Left lung (tissue), 4 donors: ENCODE measurements at regions not wholly inside any gene's neighbourhood (a gene's known extent, or its start where the extent isn't known, plus 50 kb on each side); places are given as distances from the start of the nearest gene placed in this dataset.

ENCODE experiments used
- ATAC-seq: fragments of 200-7000 bp; cut with Tn5 transposase; one replicate; pipeline ENCODE4 v1.9.1; 2020; ENCODE audit warnings: moderate library complexity
- DNase-seq, 4 donors: peaks; one replicate each; pipeline ENCODE4 v3.0.0-alpha.2; 2013 to 2020
- H3K27ac ChIP-seq, 2 donors: fragments of 200-600 bp; sonication (generic) in 1 of 2; one replicate each; pipeline versions ENCODE4 v1.5.0 to v1.8.0; 2020 to 2021
- H3K27me3 ChIP-seq, 2 donors: fragments of 200-600 bp; sonication (generic) in 1 of 2; one replicate each; pipeline versions ENCODE4 v1.5.0 to v1.8.0; 2020 to 2021
- H3K36me3 ChIP-seq, 2 donors: fragments of 200-600 bp; sonication (generic) in 1 of 2; one replicate each; pipeline versions ENCODE4 v1.5.0 to v1.8.0; 2020 to 2021
- H3K4me1 ChIP-seq, 2 donors: fragments of 200-600 bp; one replicate each; pipeline ENCODE4 v1.8.0; 2021
- H3K4me3 ChIP-seq, 2 donors: fragments of 200-600 bp; sonication (generic) in 1 of 2; one replicate each; pipeline versions ENCODE4 v1.5.0 to v1.8.0; 2020 to 2021; ENCODE audit warnings: mild to moderate bottlenecking in 1 of 2
- H3K9me3 ChIP-seq, 2 donors: fragments of 200-600 bp; sonication (generic) in 1 of 2; one replicate each; pipeline versions ENCODE4 v1.5.0 to v1.8.0; 2020 to 2021
- intact Hi-C, 2 donors: fragments of 100-400 bp; cut with DNase I; formaldehyde crosslinking; loops; one replicate each; pipeline versions ENCODE4 v1.11.2 to v1.14.2; 2022
- TF ChIP-seq, protein P1 (sequence below), 2 donors: fragments of 200-600 bp; sonication (generic) in 1 of 2; IDR thresholded peaks; one replicate each; pipeline versions ENCODE4 v1.5.0 to v1.8.0; 2021; ENCODE audit warnings: antibody characterized with exemption in 2 of 2
- donor health status: DM: no; HTN: yes; CAD: no.
- donor health status: DM: no; HTN: no; CAD: no.

DNA sequence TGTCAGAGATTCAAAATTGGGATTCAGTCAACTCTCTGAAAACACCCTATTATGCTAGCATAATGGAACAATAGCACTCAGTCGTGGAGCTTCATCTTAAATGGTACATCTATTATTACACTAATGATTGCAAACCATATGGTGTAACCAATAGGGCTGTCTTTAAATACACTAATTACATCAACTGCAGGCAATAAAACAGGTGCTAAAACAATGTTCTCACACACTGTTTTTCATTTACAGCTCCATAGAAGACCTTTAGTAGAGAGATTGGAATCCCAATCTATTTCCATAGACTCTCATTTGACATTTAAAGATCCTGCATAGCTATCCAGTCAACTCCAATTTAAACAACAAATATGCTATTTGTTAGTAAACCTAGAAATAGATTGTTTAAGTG is 1917.4 kb downstream of the OLFM4 start:
- no peak for ATAC-seq

DNA sequence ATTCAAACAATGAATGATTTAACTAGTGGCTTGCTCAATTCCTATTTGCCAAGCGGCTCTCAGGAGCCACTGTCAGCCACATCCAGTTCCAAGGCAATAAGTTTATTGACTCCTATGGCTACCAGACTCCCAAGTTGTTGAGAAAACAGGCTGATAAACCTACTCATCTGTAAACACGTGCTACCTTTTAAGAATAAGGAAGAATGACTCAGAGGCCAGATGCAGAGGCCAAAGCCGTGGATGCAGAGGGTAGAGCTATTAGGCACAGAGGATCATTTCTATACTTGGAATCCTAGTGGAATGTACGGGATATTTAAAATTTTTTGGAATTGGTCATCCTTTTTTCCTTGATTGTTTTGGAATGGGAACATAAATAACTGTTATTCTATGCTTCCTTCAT is 1921.1 kb downstream of the OLFM4 start:
- TF ChIP-seq, protein P1, sequence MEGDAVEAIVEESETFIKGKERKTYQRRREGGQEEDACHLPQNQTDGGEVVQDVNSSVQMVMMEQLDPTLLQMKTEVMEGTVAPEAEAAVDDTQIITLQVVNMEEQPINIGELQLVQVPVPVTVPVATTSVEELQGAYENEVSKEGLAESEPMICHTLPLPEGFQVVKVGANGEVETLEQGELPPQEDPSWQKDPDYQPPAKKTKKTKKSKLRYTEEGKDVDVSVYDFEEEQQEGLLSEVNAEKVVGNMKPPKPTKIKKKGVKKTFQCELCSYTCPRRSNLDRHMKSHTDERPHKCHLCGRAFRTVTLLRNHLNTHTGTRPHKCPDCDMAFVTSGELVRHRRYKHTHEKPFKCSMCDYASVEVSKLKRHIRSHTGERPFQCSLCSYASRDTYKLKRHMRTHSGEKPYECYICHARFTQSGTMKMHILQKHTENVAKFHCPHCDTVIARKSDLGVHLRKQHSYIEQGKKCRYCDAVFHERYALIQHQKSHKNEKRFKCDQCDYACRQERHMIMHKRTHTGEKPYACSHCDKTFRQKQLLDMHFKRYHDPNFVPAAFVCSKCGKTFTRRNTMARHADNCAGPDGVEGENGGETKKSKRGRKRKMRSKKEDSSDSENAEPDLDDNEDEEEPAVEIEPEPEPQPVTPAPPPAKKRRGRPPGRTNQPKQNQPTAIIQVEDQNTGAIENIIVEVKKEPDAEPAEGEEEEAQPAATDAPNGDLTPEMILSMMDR (IDR thresholded peaks at IDR 0.05): no peak
- no peaks in the 10 kb centered on the region for H3K36me3 ChIP-seq
- ATAC-seq (no peak), DNase-seq (no peak)
- intact Hi-C loops: no loop called here
- H3K9me3 ChIP-seq: peaks cover 0 to 4% of the 10 kb centered on the region in 2 donors
- no peak overlapping the region for H3K27ac ChIP-seq
- H3K4me3 ChIP-seq: no peak overlapping the region
- H3K27me3 ChIP-seq: no peaks in the 10 kb centered on the region
- H3K4me1 ChIP-seq: no peaks in the 10 kb centered on the region

More for the DNA sequence above, 1917.4 kb downstream of the OLFM4 start:
- H3K9me3 ChIP-seq: peaks cover 0 to 4% of the 10 kb centered on the region in 2 donors
- no peak overlapping the region for H3K27ac ChIP-seq
- no peaks in the 10 kb centered on the region for H3K4me1 ChIP-seq
- no peaks in the 10 kb centered on the region for H3K27me3 ChIP-seq
- no peak overlapping the region for H3K4me3 ChIP-seq
- TF ChIP-seq, protein P1 (IDR thresholded peaks at IDR 0.05): no peak
- H3K36me3 ChIP-seq: no peaks in the 10 kb centered on the region
- DNase-seq: no peak
- intact Hi-C loops: no loop called here

DNA sequence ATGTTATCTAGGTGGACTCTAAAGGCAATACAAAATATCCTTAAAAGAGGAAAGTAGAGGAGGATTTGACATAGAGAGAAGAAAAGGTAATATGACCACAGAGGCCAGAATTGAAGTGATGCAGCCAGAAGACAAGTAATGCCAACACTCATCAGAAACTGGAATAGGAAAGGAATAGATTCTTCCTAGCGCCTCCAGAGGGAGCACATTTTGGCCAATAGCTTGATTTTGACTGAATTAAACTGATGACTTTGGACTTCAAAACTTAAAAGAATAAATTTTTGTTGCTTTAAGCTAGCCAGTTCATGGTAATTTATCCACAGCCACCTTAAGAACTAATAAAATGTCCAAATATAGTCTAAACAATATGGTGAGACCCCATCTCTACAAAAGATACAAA is 1921.9 kb downstream of the OLFM4 start:
- intact Hi-C loops: no loop called here
- H3K4me1 ChIP-seq: no peaks in the 10 kb centered on the region
- H3K36me3 ChIP-seq: no peaks in the 10 kb centered on the region
- H3K9me3 ChIP-seq: peaks cover 0 to 4% of the 10 kb centered on the region in 2 donors
- H3K27me3 ChIP-seq: no peaks in the 10 kb centered on the region
- no peak for ATAC-seq
- DNase-seq: no peak
- TF ChIP-seq, protein P1 (IDR thresholded peaks at IDR 0.05): no peak
- H3K4me3 ChIP-seq: no peak overlapping the region
- H3K27ac ChIP-seq: no peak overlapping the region

DNA sequence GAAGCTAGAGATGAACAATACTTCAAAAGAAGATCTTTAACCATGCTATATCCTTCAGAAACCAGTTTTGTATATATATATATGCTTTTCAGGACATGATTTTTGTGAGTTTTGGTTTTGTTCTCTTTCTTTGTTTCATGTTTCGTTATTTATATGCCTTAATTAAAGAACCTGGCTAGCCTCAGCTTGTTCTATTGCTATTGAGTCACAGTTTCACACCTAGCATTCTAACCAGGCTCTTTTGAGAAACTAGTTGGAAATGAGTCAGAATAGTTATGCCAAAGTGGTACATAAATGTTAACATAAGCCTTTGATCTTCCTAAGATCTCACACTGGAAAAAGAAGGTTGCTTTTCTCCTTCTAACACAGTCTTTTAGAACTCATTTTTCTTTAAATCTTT is 1925.2 kb downstream of the OLFM4 start:
- H3K27me3 ChIP-seq: no peaks in the 10 kb centered on the region
- no peaks in the 10 kb centered on the region for H3K36me3 ChIP-seq
- H3K9me3 ChIP-seq: peaks cover 0 to 4% of the 10 kb centered on the region in 2 donors
- H3K4me3 ChIP-seq: no peak overlapping the region
- ATAC-seq (no peak), DNase-seq (no peak)
- TF ChIP-seq, protein P1 (IDR thresholded peaks at IDR 0.05): no peak
- intact Hi-C loops: no loop called here
- no peaks in the 10 kb centered on the region for H3K4me1 ChIP-seq
- H3K27ac ChIP-seq: no peak overlapping the region

DNA sequence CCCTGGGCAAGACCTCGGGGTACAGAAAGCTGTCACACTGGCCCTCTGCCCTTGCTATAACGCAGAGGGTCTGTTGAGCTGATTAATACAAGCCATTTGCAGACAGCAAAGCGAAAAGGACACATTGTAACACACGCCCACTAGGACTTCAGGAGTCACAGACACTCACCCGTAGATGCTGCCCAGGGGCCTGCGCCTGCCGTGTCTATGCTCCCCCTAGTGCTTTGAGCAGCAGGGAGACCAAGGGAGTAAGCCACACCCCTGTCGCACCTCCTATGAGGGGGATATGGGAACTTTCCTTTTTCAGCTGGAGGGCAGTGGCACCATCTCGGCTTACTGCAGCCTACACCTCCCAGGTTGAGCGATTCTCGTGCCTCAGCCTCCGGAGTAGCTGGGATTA is 1930.2 kb downstream of the OLFM4 start:
- ATAC-seq: no peak
- no peaks in the 10 kb centered on the region for H3K27me3 ChIP-seq
- no peak overlapping the region for H3K4me3 ChIP-seq

More for the DNA sequence above, 1930.2 kb downstream of the OLFM4 start:
- H3K27ac ChIP-seq: no peak overlapping the region
- TF ChIP-seq, protein P1 (IDR thresholded peaks at IDR 0.05): no peak
- H3K36me3 ChIP-seq: no peaks in the 10 kb centered on the region
- intact Hi-C loops: no loop called here
- DNase-seq: peak in 1 of 4 donors; percentile 29
- peaks cover 0 to 33% of the 10 kb centered on the region in 2 donors for H3K9me3 ChIP-seq
- H3K4me1 ChIP-seq: no peaks in the 10 kb centered on the region
